Stomach (tissue), 8 donors: ENCODE measurements at regions not wholly inside any gene's neighbourhood (a gene's known extent, or its start where the extent isn't known, plus 50 kb on each side); places are given as distances from the start of the nearest gene placed in this dataset.

Experiments
- DNase-seq, 2 donors: peaks; one replicate each; pipeline versions ENCODE4 v3.0.0 to v3.0.0-alpha.2; 2013 to 2019
- H3K27ac ChIP-seq, 5 donors: fragments of 200-600 bp in 4 of 5; sonication (generic) in 4 of 5; one replicate each; pipeline ENCODE4 v1.5.1; 2013 to 2019; ENCODE audit warnings: mild to moderate bottlenecking in 1 of 5, moderate library complexity in 1 of 5
- H3K27me3 ChIP-seq, 3 donors: fragments of 200-600 bp; sonication (generic); one replicate each; pipeline ENCODE4 v1.5.1; 2017 to 2019; ENCODE audit warnings: mixed run types in 1 of 3
- H3K36me3 ChIP-seq, 4 donors: fragments of 200-600 bp; sonication (generic); 1 replicate in 3 of 4; 2 replicates in 1 of 4; pipeline ENCODE4 v1.5.1; 2016 to 2019
- H3K4me1 ChIP-seq, 4 donors: fragments of 200-600 bp; sonication (generic); one replicate each; pipeline ENCODE4 v1.5.1; 2016 to 2019
- H3K4me3 ChIP-seq, 4 donors: fragments of 200-600 bp; sonication (generic) in 3 of 4; one replicate each; pipeline ENCODE4 v1.5.1; 2016 to 2019; ENCODE audit warnings: mild to moderate bottlenecking in 1 of 4
- H3K9me3 ChIP-seq, 4 donors: fragments of 200-600 bp; sonication (generic); one replicate each; pipeline ENCODE4 v1.5.1; 2016 to 2019
- CTCF ChIP-seq, 7 experiments: fragments of 450-650 bp in 4 of 7; fragments of 200-600 bp in 3 of 7; sonication (generic) in 3 of 7; IDR thresholded peaks; one replicate each; pipeline ENCODE4 v1.5.1; 2016 to 2019; ENCODE audit warnings: antibody characterized with exemption in 7 of 7, control low read depth in 2 of 7, mild to moderate bottlenecking in 1 of 7
- EP300 ChIP-seq: sonication (generic); formaldehyde crosslinking; IDR thresholded peaks from one replicate; pipeline ENCODE4 v1.6.1; 2017; ENCODE audit warnings: antibody characterized with exemption
- POLR2A ChIP-seq, 4 donors: fragments of 450-650 bp; IDR thresholded peaks; one replicate each; pipeline ENCODE4 v1.6.1; 2016; ENCODE audit warnings: antibody characterized with exemption in 4 of 4, control low read depth in 2 of 4, mild to moderate bottlenecking in 1 of 4, moderate library complexity in 1 of 4
- POLR2AphosphoS5 ChIP-seq, 3 donors: sonication (generic); formaldehyde crosslinking; IDR thresholded peaks; one replicate each; pipeline ENCODE4 v1.6.1; 2016; ENCODE audit warnings: antibody characterized with exemption in 3 of 3
- WGBS, 5 donors: extraction: QIAGEN DNeasy Blood & Tissue Kit in 3 of 5; methylation state at CpG; one replicate each; pipeline versions ENCODE4 v1.1.5 to v1.1.7; 2013 to 2018; 5-methylcytosine and 5-hydroxymethylcytosine counted together
- intact Hi-C: fragments of 100-400 bp; cut with DNase I; formaldehyde crosslinking; loops from one replicate; pipeline ENCODE4 v1.15.1; 2023; ENCODE audit warnings: low total_unique reads
- donor health status: healthy with polysubstance abuse.
- donor health status: Bipolar disorder and iron deficiency.
- donor health status: healthy.

- H3K36me3 ChIP-seq = no peaks in the 10 kb centered on the region
- H3K27ac ChIP-seq = no peak overlapping the region
- no peaks in the 10 kb centered on the region for H3K9me3 ChIP-seq
- TF ChIP-seq EP300 (no peak), CTCF (IDR thresholded peaks at IDR 0.05) (no peak), POLR2AphosphoS5 (IDR thresholded peaks at IDR 0.05) (no peak), POLR2A (IDR thresholded peaks at IDR 0.05) (no peak)
- DNase-seq = no peak
- WGBS, 5 donors = 47 to 58% (median 56%) methylated on average over 5 of the region's 5 CpGs
- no peaks in the 10 kb centered on the region for H3K4me1 ChIP-seq
- H3K27me3 ChIP-seq = no peaks in the 10 kb centered on the region
- intact Hi-C loops = no loop called here
- no peak overlapping the region for H3K4me3 ChIP-seq
These were observed 136.9 kb upstream of the SPRY2 start for GRCh38 chr13:80477661-80478443.

DNA sequence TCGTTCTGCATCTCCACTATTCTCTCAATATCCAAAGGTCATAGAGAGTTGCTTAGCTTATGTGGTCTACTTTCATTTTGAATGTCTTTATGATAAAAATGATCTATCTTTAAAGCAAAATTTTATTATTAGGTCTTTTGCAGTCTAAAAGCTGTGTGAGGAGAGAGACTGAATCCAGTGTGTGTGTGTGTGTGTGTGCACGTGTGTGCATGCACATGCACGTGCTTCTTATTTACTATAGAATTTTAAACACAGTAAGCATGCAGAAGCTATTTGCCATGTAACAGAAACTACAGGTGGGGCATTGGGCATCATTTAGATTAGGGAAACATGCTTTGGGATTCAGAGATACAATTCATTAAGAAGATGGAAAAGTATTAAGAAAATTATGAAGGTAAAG lies 136.0 kb upstream of the SPRY2 start:
- no peak for TF ChIP-seq CTCF (IDR thresholded peaks at IDR 0.05)
- no peak for TF ChIP-seq EP300
- no peak for TF ChIP-seq POLR2AphosphoS5 (IDR thresholded peaks at IDR 0.05)
- TF ChIP-seq POLR2A (IDR thresholded peaks at IDR 0.05) = no peak
- H3K36me3 ChIP-seq = no peaks in the 10 kb centered on the region
- WGBS, 5 donors = 45 to 75% (median 61%) methylated on average over 3 of the region's 3 CpGs

GRCh38 chr13:80475718-80476117 lies 134.8 kb upstream of the SPRY2 start:
- H3K36me3 ChIP-seq = no peaks in the 10 kb centered on the region
- H3K27ac ChIP-seq = no peak overlapping the region
- intact Hi-C loops = no loop called here
- WGBS, 5 donors = 85 to 92% (median 86%) methylated on average over 2 of the region's 2 CpGs
- no peaks in the 10 kb centered on the region for H3K4me1 ChIP-seq
- TF ChIP-seq POLR2A (IDR thresholded peaks at IDR 0.05) = no peak
- no peak for TF ChIP-seq POLR2AphosphoS5 (IDR thresholded peaks at IDR 0.05)
- TF ChIP-seq CTCF (IDR thresholded peaks at IDR 0.05) = peak in 1 of 7 experiments; percentile 6
- no peak for TF ChIP-seq EP300
- no peak for DNase-seq
- no peaks in the 10 kb centered on the region for H3K27me3 ChIP-seq
- H3K9me3 ChIP-seq = no peaks in the 10 kb centered on the region
- H3K4me3 ChIP-seq = no peak overlapping the region

More for the DNA sequence above, 136.0 kb upstream of the SPRY2 start:
- intact Hi-C loops = no loop called here
- H3K4me3 ChIP-seq = no peak overlapping the region
- no peaks in the 10 kb centered on the region for H3K4me1 ChIP-seq
- no peaks in the 10 kb centered on the region for H3K9me3 ChIP-seq
- H3K27ac ChIP-seq = no peak overlapping the region
- no peaks in the 10 kb centered on the region for H3K27me3 ChIP-seq
- DNase-seq = no peak

DNA sequence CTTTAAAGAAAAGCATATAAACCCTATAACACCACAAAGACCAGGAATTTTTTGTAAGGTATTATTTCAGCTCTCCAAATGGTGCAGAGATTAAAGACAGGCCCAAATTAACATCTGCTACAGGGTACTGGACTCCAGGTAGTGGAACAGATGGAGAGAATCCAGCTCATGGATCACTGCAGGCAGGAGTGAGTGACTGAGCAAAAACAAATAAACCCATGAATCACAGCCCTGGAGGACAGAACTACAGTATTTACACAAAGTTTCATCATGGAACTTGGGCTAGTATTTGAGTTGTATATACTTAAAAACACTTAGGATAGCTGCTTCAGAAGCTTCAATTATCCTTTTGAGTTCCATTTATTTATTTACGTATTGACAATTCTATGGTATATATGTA lies 132.8 kb upstream of the SPRY2 start:
- Histone ChIP-seq H3K36me3 (no peaks in the 10 kb centered on the region), H3K4me1 (peaks cover 0 to 6% (median 0%) of the 10 kb centered on the region in 4 donors), H3K9me3 (no peaks in the 10 kb centered on the region), H3K4me3 (no peak overlapping the region), H3K27me3 (no peaks in the 10 kb centered on the region), H3K27ac (no peak overlapping the region)
- 81 to 95% (median 88%) methylated on average over 1 of the region's 1 CpG for WGBS, 5 donors
- intact Hi-C loops = no loop called here
- TF ChIP-seq POLR2A (IDR thresholded peaks at IDR 0.05) (no peak), CTCF (IDR thresholded peaks at IDR 0.05) (no peak), POLR2AphosphoS5 (IDR thresholded peaks at IDR 0.05) (no peak), EP300 (no peak)
- no peak for DNase-seq
